ENCODE measurements at regions not wholly inside any gene's neighbourhood (a gene's known extent, or its start where the extent isn't known, plus 50 kb on each side); places are given as distances from the start of the nearest gene placed in this dataset.

DNA sequence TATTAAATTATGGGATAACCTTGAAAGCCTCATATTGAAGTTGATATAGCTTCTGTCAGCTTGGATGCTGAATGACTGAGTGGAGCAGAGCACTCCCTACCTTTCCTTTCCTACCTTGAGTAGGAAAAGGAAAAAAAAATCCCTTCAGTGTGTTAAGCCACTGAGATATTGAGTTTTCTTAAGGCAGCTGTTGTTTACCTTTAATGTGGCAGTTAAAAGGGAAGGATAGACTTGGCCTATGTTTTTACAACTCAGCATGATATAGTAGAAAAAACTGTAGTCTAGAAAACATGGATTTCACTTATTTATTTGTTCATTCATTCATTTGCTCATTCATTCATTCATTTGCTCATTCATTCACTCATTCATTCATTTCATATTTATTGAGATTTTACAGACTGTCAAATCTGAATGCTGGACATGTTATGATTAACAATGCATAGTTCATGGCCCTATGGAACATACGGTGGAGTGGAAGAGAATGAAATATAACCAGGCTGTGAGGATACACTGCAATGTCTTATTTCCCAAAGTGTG, 131.5 kb upstream of the MAN1A1 start:
- TF ChIP-seq, protein P1, sequence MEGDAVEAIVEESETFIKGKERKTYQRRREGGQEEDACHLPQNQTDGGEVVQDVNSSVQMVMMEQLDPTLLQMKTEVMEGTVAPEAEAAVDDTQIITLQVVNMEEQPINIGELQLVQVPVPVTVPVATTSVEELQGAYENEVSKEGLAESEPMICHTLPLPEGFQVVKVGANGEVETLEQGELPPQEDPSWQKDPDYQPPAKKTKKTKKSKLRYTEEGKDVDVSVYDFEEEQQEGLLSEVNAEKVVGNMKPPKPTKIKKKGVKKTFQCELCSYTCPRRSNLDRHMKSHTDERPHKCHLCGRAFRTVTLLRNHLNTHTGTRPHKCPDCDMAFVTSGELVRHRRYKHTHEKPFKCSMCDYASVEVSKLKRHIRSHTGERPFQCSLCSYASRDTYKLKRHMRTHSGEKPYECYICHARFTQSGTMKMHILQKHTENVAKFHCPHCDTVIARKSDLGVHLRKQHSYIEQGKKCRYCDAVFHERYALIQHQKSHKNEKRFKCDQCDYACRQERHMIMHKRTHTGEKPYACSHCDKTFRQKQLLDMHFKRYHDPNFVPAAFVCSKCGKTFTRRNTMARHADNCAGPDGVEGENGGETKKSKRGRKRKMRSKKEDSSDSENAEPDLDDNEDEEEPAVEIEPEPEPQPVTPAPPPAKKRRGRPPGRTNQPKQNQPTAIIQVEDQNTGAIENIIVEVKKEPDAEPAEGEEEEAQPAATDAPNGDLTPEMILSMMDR (IDR thresholded peaks at IDR 0.05): no peak
- no peak for TF ChIP-seq POLR2AphosphoS5 (IDR thresholded peaks at IDR 0.05)

Measured in sigmoid colon (tissue), 4 donors.